Esophagus squamous epithelium (tissue), 4 donors: ENCODE measurements at regions not wholly inside any gene's neighbourhood (a gene's known extent, or its start where the extent isn't known, plus 50 kb on each side); places are given as distances from the start of the nearest gene placed in this dataset.

ENCODE experiments used
- CTCF ChIP-seq, 6 experiments: fragments of 450-650 bp in 4 of 6; fragments of 200-600 bp in 2 of 6; sonication (generic) in 2 of 6; IDR thresholded peaks; one replicate each; pipeline ENCODE4 v1.5.1; 2016 to 2019; ENCODE audit warnings: antibody characterized with exemption in 6 of 6, mild to moderate bottlenecking in 4 of 6, moderate library complexity in 4 of 6
- POLR2A ChIP-seq, 4 donors: fragments of 450-650 bp; IDR thresholded peaks; one replicate each; pipeline ENCODE4 v1.6.1; 2017; ENCODE audit warnings: antibody characterized with exemption in 4 of 4, mild to moderate bottlenecking in 4 of 4, moderate library complexity in 3 of 4

- TF ChIP-seq CTCF (IDR thresholded peaks at IDR 0.05) (no peak), POLR2A (IDR thresholded peaks at IDR 0.05) (no peak)
These were observed 303.3 kb downstream of the GALR1 start for GRCh38 chr18:77552945-77553344.
